H9 (cell line): ENCODE measurements at regions not wholly inside any gene's neighbourhood (a gene's known extent, or its start where the extent isn't known, plus 50 kb on each side); places are given as distances from the start of the nearest gene placed in this dataset.

ENCODE experiments used
- DNase-seq: peaks from one replicate; pipeline ENCODE4 v3.0.0-alpha.2; 2017
- H2AFZ ChIP-seq: one replicate; pipeline ENCODE4 v1.6.1; 2013; ENCODE audit warnings: mild to moderate bottlenecking, low read length, control low read depth, moderate library complexity
- H2AK5ac ChIP-seq: 2 replicates; pipeline ENCODE4 v1.6.1; 2013; ENCODE audit warnings: low read length, control low read depth, mixed read lengths; ENCODE audit not compliant: insufficient read length
- H2BK120ac ChIP-seq: one replicate; pipeline ENCODE4 v1.6.1; 2013; ENCODE audit warnings: low read depth, mild to moderate bottlenecking, low read length, control low read depth, inconsistent platforms; ENCODE audit not compliant: poor library complexity, severe bottlenecking
- H2BK12ac ChIP-seq: 2 replicates; pipeline ENCODE4 v1.6.1; 2013; ENCODE audit warnings: low read length, control low read depth, mixed read lengths, low read depth; ENCODE audit not compliant: insufficient read length
- H2BK15ac ChIP-seq: 2 replicates; pipeline ENCODE4 v1.6.1; 2013; ENCODE audit warnings: low read depth, low read length, control low read depth
- H2BK20ac ChIP-seq: one replicate; pipeline ENCODE4 v1.6.1; 2013; ENCODE audit warnings: low read depth, mild to moderate bottlenecking, low read length, control low read depth, inconsistent platforms; ENCODE audit not compliant: poor library complexity, severe bottlenecking
- H2BK5ac ChIP-seq: 2 replicates; pipeline ENCODE4 v1.6.1; 2013; ENCODE audit warnings: low read length, control low read depth, mixed read lengths; ENCODE audit not compliant: insufficient read length
- H3K14ac ChIP-seq: 2 replicates; pipeline ENCODE4 v1.6.1; 2013; ENCODE audit warnings: low read length, control low read depth; ENCODE audit not compliant: insufficient read depth
- H3K18ac ChIP-seq: 2 replicates; pipeline ENCODE4 v1.6.1; 2013; ENCODE audit warnings: low read depth, mild to moderate bottlenecking, mixed read lengths, low read length, control low read depth; ENCODE audit not compliant: insufficient read length
- H3K23ac ChIP-seq: 2 replicates; pipeline ENCODE4 v1.6.1; 2013; ENCODE audit warnings: low read length, control low read depth, mixed read lengths, low read depth; ENCODE audit not compliant: insufficient read length
- H3K23me2 ChIP-seq: 2 replicates; pipeline ENCODE4 v1.6.1; 2013; ENCODE audit warnings: low read depth, mild to moderate bottlenecking, mixed read lengths, low read length, control low read depth; ENCODE audit not compliant: insufficient read length, poor library complexity, severe bottlenecking
- H3K27ac ChIP-seq: 2 replicates; pipeline ENCODE4 v1.5.1; 2013; ENCODE audit warnings: low read length, control low read depth, mixed read lengths, low read depth; ENCODE audit not compliant: insufficient read length
- H3K27me3 ChIP-seq: 2 replicates; pipeline ENCODE4 v1.6.1; 2013; ENCODE audit warnings: low read length, control low read depth, inconsistent platforms; ENCODE audit not compliant: insufficient read depth
- H3K4ac ChIP-seq: 2 replicates; pipeline ENCODE4 v1.6.1; 2013; ENCODE audit warnings: low read depth, mild to moderate bottlenecking, control low read depth, inconsistent platforms, low read length, moderate library complexity
- H3K4me1 ChIP-seq: 2 replicates; pipeline ENCODE4 v1.6.1; 2013; ENCODE audit warnings: low read length, control low read depth, inconsistent platforms; ENCODE audit not compliant: insufficient read depth
- H3K4me2 ChIP-seq: 2 replicates; pipeline ENCODE4 v1.6.1; 2013; ENCODE audit warnings: low read length, control low read depth, mixed read lengths; ENCODE audit not compliant: insufficient read length, insufficient read depth
- H3K56ac ChIP-seq: 2 replicates; pipeline ENCODE4 v1.6.1; 2013; ENCODE audit warnings: low read depth, mild to moderate bottlenecking, mixed read lengths, low read length, control low read depth; ENCODE audit not compliant: insufficient read length
- H3K79me1 ChIP-seq: 2 replicates; pipeline ENCODE4 v1.6.1; 2013; ENCODE audit warnings: low read depth, mild to moderate bottlenecking, moderate library complexity, low read length, control low read depth, inconsistent platforms; ENCODE audit not compliant: insufficient read depth, poor library complexity, severe bottlenecking
- H3K79me2 ChIP-seq: 2 replicates; pipeline ENCODE4 v1.6.1; 2013; ENCODE audit warnings: low read length, control low read depth, inconsistent platforms; ENCODE audit not compliant: insufficient read depth
- H3K9ac ChIP-seq: 2 replicates; pipeline ENCODE4 v1.6.1; 2013; ENCODE audit warnings: low read length, control low read depth, mixed read lengths; ENCODE audit not compliant: insufficient read length; ENCODE audit errors: extremely low read depth
- H3K9me3 ChIP-seq: one replicate; pipeline ENCODE4 v1.6.1; 2013; ENCODE audit warnings: low read depth, low read length, inconsistent platforms; ENCODE audit not compliant: control insufficient read depth
- H3T11ph ChIP-seq: one replicate; pipeline ENCODE4 v1.6.1; 2013; ENCODE audit warnings: mild to moderate bottlenecking, low read length, control low read depth, inconsistent platforms
- H4K20me1 ChIP-seq: one replicate; pipeline ENCODE4 v1.6.1; 2013; ENCODE audit not compliant: control insufficient read depth, insufficient read length, insufficient read depth
- H4K5ac ChIP-seq: 2 replicates; pipeline ENCODE4 v1.6.1; 2013; ENCODE audit warnings: low read depth, mild to moderate bottlenecking, mixed read lengths, low read length, control low read depth; ENCODE audit not compliant: insufficient read length
- H4K8ac ChIP-seq: replicated peaks from 2 replicates; pipeline ENCODE4 v1.6.1; 2013; ENCODE audit warnings: low read length, control low read depth, mixed read lengths, low read depth; ENCODE audit not compliant: insufficient read length
- H4K91ac ChIP-seq: 2 replicates; pipeline ENCODE4 v1.6.1; 2013; ENCODE audit warnings: low read depth, mild to moderate bottlenecking, moderate library complexity, mixed read lengths, low read length, control low read depth; ENCODE audit not compliant: insufficient read length
- H3K27ac Mint-ChIP-seq, 3 experiments: 2 replicates in 2 of 3; 3 replicates in 1 of 3; pipeline ENCODE4 v1.8.0; 2020 to 2021; ENCODE audit warnings: mixed read lengths in 3 of 3, mild to moderate bottlenecking in 1 of 3, moderate library complexity in 1 of 3
- H3K27me3 Mint-ChIP-seq: 2 replicates; pipeline ENCODE4 v1.8.0; 2021; ENCODE audit warnings: low read depth, mild to moderate bottlenecking, moderate library complexity, mixed read lengths
- H3K36me3 Mint-ChIP-seq, 3 experiments: 2 replicates in 2 of 3; 3 replicates in 1 of 3; pipeline ENCODE4 v1.8.0; 2020 to 2021; ENCODE audit warnings: low read depth in 3 of 3, mixed read lengths in 3 of 3; ENCODE audit not compliant: insufficient read depth in 1 of 3
- H3K4me1 Mint-ChIP-seq, 2 experiments: 2 replicates each; pipeline ENCODE4 v1.8.0; 2020; ENCODE audit warnings: mixed read lengths in 2 of 2
- H3K4me3 Mint-ChIP-seq, 2 experiments: 2 replicates in 1 of 2; 3 replicates in 1 of 2; pipeline ENCODE4 v1.8.0; 2020 to 2021; ENCODE audit warnings: mild to moderate bottlenecking in 2 of 2, mixed read lengths in 2 of 2, moderate library complexity in 1 of 2
- H3K9me3 Mint-ChIP-seq, 2 experiments: 2 replicates in 1 of 2; 3 replicates in 1 of 2; pipeline ENCODE4 v1.8.0; 2020; ENCODE audit warnings: mild to moderate bottlenecking in 2 of 2, mixed read lengths in 2 of 2, moderate library complexity in 1 of 2
- CTCF ChIP-seq: fragments of 200-600 bp; sonication (generic); conservative IDR thresholded peaks from 3 replicates; pipeline ENCODE4 v1.8.0; 2021; ENCODE audit warnings: antibody characterized with exemption, mild to moderate bottlenecking
- WGBS: extraction: QIAGEN DNeasy Blood & Tissue Kit; methylation state at CpG from one replicate; pipeline ENCODE4 v1.1.7; 2013; ENCODE audit warnings: missing lambda C conversion rate, low lambda C conversion rate, mixed read lengths; ENCODE audit not compliant: insufficient read length; ENCODE audit errors: extremely low coverage; 5-methylcytosine and 5-hydroxymethylcytosine counted together

- no peaks in the 10 kb centered on the region for H3K23me2 ChIP-seq
- H3K18ac ChIP-seq = no peak overlapping the region
- no peak overlapping the region for H3K4me2 ChIP-seq
- no peaks in the 10 kb centered on the region for H3K9me3 ChIP-seq
- H3K27ac ChIP-seq = no peak overlapping the region
- no peak overlapping the region for H3K14ac ChIP-seq
- H3K27ac Mint-ChIP-seq = no peak overlapping the region
- no peaks in the 10 kb centered on the region for H3K79me1 ChIP-seq
- no peak for DNase-seq
- no peak overlapping the region for H3K56ac ChIP-seq
- H2BK120ac ChIP-seq = no peak overlapping the region
- no peak overlapping the region for H2BK15ac ChIP-seq
- H3K4me1 ChIP-seq = no peaks in the 10 kb centered on the region
- peaks cover 3 to 6% of the 10 kb centered on the region in 2 experiments; a peak in 4 of 5 replicates for H3K9me3 Mint-ChIP-seq
- no peak overlapping the region for H2BK5ac ChIP-seq
- no peak overlapping the region for H3K4me3 Mint-ChIP-seq
- no peak overlapping the region for H3K4ac ChIP-seq
- TF ChIP-seq CTCF = no peak
- H4K20me1 ChIP-seq = no peaks in the 10 kb centered on the region
- no peak overlapping the region for H3T11ph ChIP-seq
- H3K79me2 ChIP-seq = no peaks in the 10 kb centered on the region
- no peak overlapping the region for H3K9ac ChIP-seq
- H4K91ac ChIP-seq = no peak overlapping the region
- WGBS = no CpG with 5 or more reads among the region's 2 CpGs
- H2BK20ac ChIP-seq = no peak overlapping the region
- no peak overlapping the region for H4K5ac ChIP-seq
- H2AFZ ChIP-seq = no peak overlapping the region
- no peak overlapping the region for H2AK5ac ChIP-seq
- no peaks in the 10 kb centered on the region for H3K27me3 ChIP-seq
- H4K8ac ChIP-seq = no peak overlapping the region
- H3K36me3 Mint-ChIP-seq = no peaks in the 10 kb centered on the region; a peak in 1 of 7 replicates
- H3K4me1 Mint-ChIP-seq = no peaks in the 10 kb centered on the region; a peak in 1 of 4 replicates
- no peak overlapping the region for H2BK12ac ChIP-seq
- no peak overlapping the region for H3K23ac ChIP-seq
- no peaks in the 10 kb centered on the region for H3K27me3 Mint-ChIP-seq
Observed at GRCh38 chr10:44478040-44478439, 93.1 kb upstream of the CXCL12 start.
